SK-N-SH (cell line): ENCODE measurements at regions not wholly inside any gene's neighbourhood (a gene's known extent, or its start where the extent isn't known, plus 50 kb on each side); places are given as distances from the start of the nearest gene placed in this dataset.

Experiments
- EP300 ChIP-seq, 2 experiments: IDR thresholded peaks; 2 replicates each; pipeline versions ENCODE4 v1.4.0 to v1.6.1; 2012; ENCODE audit warnings: borderline replicate concordance in 1 of 2, low read depth in 1 of 2, low read length in 1 of 2
- EZH2phosphoT487 ChIP-seq: fragments of 200-600 bp; sonication (generic); IDR thresholded peaks from 2 replicates; pipeline ENCODE4 v1.6.1; 2017; ENCODE audit warnings: low read depth, mixed run types, mild to moderate bottlenecking, antibody characterized with exemption, moderate library complexity, borderline replicate concordance
- FOXJ3 ChIP-seq: sonication (generic); formaldehyde crosslinking; IDR thresholded peaks from 2 replicates; pipeline ENCODE4 v1.5.1; 2020; ENCODE audit warnings: mild to moderate bottlenecking, missing genetic modification reagents
- FOXM1 ChIP-seq: IDR thresholded peaks from 2 replicates; pipeline ENCODE4 v1.4.0; 2012; ENCODE audit warnings: low read depth, mild to moderate bottlenecking
- GABPA ChIP-seq: IDR thresholded peaks from 2 replicates; pipeline ENCODE4 v1.4.0; 2012; ENCODE audit warnings: low read depth, mild to moderate bottlenecking
- MXI1 ChIP-seq: IDR thresholded peaks from 2 replicates; pipeline ENCODE4 v1.6.1; 2012; ENCODE audit warnings: mild to moderate bottlenecking, low read depth, low read length, improper control_type of control experiment
- NFIC ChIP-seq: IDR thresholded peaks from 2 replicates; pipeline ENCODE4 v1.4.0; 2012; ENCODE audit warnings: borderline replicate concordance
- POLR2AphosphoS5 ChIP-seq: IDR thresholded peaks from 2 replicates; pipeline ENCODE4 v1.6.1; 2012; ENCODE audit warnings: low read depth, low read length
- RFX5 ChIP-seq: IDR thresholded peaks from 2 replicates; pipeline ENCODE4 v1.6.1; 2012; ENCODE audit warnings: mild to moderate bottlenecking, improper control_type of control experiment, low read length
- RXRA ChIP-seq: IDR thresholded peaks from 2 replicates; pipeline ENCODE4 v1.4.0; 2012; ENCODE audit warnings: low read depth, mild to moderate bottlenecking, borderline replicate concordance
- SIN3A ChIP-seq: IDR thresholded peaks from 2 replicates; pipeline ENCODE4 v1.6.1; 2012; ENCODE audit warnings: low read depth, mild to moderate bottlenecking, low read length, moderate library complexity, borderline replicate concordance
- TCF12 ChIP-seq: IDR thresholded peaks from 2 replicates; pipeline ENCODE4 v1.4.0; 2012
- TF ChIP-seq, protein P1 (sequence below): fragments of 200-600 bp; sonication (generic); IDR thresholded peaks from 2 replicates; pipeline ENCODE4 v1.6.1; 2017; ENCODE audit warnings: antibody characterized with exemption, mild to moderate bottlenecking, moderate library complexity
- TF ChIP-seq, protein P2 (sequence below): IDR thresholded peaks from 2 replicates; pipeline ENCODE4 v1.6.1; 2012; ENCODE audit warnings: mild to moderate bottlenecking, low read depth, low read length, moderate library complexity

DNA sequence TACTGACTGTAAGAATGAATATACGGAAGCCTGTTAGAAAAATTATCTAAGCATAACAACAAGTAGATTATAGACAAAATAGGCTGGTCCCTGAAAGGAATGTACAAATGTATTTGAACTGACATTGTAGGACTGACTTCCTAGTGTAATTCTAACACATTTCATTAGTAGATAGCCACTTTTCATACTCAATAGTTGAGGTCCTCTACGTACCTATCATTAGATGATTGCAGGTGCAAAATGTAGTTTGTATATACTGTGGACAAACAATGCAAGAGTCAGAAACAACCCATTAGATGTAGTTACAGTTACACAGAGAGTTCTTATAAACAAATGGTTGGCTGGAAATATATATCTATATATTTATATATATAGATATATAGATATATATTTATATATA lies 402.3 kb upstream of the SLITRK6 start:
- TF ChIP-seq EZH2phosphoT487 (no peak), MXI1 (no peak), FOXM1 (no peak), POLR2AphosphoS5 (no peak), SIN3A (no peak), GABPA (no peak), RXRA (no peak), EP300 (IDR thresholded peaks at IDR 0.05; ENCODE audit: borderline replicate concordance in 1 of 2, low read depth in 1 of 2, low read length in 1 of 2) (no peak), TCF12 (no peak), NFIC (no peak), RFX5 (no peak), FOXJ3 (CRISPR knock-in tag) (no peak)
- TF ChIP-seq, protein P1, sequence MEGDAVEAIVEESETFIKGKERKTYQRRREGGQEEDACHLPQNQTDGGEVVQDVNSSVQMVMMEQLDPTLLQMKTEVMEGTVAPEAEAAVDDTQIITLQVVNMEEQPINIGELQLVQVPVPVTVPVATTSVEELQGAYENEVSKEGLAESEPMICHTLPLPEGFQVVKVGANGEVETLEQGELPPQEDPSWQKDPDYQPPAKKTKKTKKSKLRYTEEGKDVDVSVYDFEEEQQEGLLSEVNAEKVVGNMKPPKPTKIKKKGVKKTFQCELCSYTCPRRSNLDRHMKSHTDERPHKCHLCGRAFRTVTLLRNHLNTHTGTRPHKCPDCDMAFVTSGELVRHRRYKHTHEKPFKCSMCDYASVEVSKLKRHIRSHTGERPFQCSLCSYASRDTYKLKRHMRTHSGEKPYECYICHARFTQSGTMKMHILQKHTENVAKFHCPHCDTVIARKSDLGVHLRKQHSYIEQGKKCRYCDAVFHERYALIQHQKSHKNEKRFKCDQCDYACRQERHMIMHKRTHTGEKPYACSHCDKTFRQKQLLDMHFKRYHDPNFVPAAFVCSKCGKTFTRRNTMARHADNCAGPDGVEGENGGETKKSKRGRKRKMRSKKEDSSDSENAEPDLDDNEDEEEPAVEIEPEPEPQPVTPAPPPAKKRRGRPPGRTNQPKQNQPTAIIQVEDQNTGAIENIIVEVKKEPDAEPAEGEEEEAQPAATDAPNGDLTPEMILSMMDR: no peak
- TF ChIP-seq, protein P2, sequence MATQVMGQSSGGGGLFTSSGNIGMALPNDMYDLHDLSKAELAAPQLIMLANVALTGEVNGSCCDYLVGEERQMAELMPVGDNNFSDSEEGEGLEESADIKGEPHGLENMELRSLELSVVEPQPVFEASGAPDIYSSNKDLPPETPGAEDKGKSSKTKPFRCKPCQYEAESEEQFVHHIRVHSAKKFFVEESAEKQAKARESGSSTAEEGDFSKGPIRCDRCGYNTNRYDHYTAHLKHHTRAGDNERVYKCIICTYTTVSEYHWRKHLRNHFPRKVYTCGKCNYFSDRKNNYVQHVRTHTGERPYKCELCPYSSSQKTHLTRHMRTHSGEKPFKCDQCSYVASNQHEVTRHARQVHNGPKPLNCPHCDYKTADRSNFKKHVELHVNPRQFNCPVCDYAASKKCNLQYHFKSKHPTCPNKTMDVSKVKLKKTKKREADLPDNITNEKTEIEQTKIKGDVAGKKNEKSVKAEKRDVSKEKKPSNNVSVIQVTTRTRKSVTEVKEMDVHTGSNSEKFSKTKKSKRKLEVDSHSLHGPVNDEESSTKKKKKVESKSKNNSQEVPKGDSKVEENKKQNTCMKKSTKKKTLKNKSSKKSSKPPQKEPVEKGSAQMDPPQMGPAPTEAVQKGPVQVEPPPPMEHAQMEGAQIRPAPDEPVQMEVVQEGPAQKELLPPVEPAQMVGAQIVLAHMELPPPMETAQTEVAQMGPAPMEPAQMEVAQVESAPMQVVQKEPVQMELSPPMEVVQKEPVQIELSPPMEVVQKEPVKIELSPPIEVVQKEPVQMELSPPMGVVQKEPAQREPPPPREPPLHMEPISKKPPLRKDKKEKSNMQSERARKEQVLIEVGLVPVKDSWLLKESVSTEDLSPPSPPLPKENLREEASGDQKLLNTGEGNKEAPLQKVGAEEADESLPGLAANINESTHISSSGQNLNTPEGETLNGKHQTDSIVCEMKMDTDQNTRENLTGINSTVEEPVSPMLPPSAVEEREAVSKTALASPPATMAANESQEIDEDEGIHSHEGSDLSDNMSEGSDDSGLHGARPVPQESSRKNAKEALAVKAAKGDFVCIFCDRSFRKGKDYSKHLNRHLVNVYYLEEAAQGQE: no peak
